Kidney (tissue), 13 donors: ENCODE measurements at regions not wholly inside any gene's neighbourhood (a gene's known extent, or its start where the extent isn't known, plus 50 kb on each side); places are given as distances from the start of the nearest gene placed in this dataset.

Source experiments
- DNase-seq, 5 donors: peaks; one replicate each; pipeline ENCODE4 v3.0.0-alpha.2; 2013 to 2020
- FAIRE-seq: peaks from 2 replicates; lab custom pipeline; 2012; peaks lifted over from hg19 to GRCh38; lab: Jason Lieb, UNC
- H3K27ac ChIP-seq, 2 donors: one replicate each; pipeline ENCODE4 v1.7.0; 2013; ENCODE audit warnings: low read depth in 2 of 2, low read length in 2 of 2, inconsistent platforms in 1 of 2
- H3K27me3 ChIP-seq: one replicate; pipeline ENCODE4 v1.7.1; 2013; ENCODE audit warnings: low read length, inconsistent platforms; ENCODE audit not compliant: control insufficient read depth, insufficient read depth
- H3K36me3 ChIP-seq, 3 donors: one replicate each; pipeline versions ENCODE4 v1.7.0 to v1.7.1; 2013; ENCODE audit warnings: low read length in 3 of 3, control low read depth in 1 of 3, inconsistent platforms in 1 of 3; ENCODE audit not compliant: insufficient read depth in 3 of 3, control insufficient read depth in 2 of 3
- H3K4me1 ChIP-seq, 3 donors: one replicate each; pipeline versions ENCODE4 v1.7.0 to v1.7.1; 2013; ENCODE audit warnings: low read length in 3 of 3, inconsistent platforms in 1 of 3, low read depth in 1 of 3; ENCODE audit not compliant: control insufficient read depth in 2 of 3, insufficient read depth in 2 of 3
- H3K4me3 ChIP-seq, 3 donors: one replicate each; pipeline versions ENCODE4 v1.7.0 to v1.8.1; 2013; ENCODE audit warnings: low read length in 3 of 3, control low read depth in 1 of 3, inconsistent platforms in 1 of 3
- H3K9ac ChIP-seq, 3 donors: one replicate each; pipeline versions ENCODE4 v1.7.0 to v1.7.1; 2013; ENCODE audit warnings: low read length in 3 of 3, control low read depth in 1 of 3, inconsistent platforms in 1 of 3
- H3K9me3 ChIP-seq, 3 donors: one replicate each; pipeline versions ENCODE4 v1.7.0 to v1.7.1; 2013; ENCODE audit warnings: low read length in 3 of 3, control low read depth in 1 of 3, inconsistent platforms in 1 of 3; ENCODE audit not compliant: control insufficient read depth in 2 of 3, insufficient read depth in 1 of 3
- intact Hi-C: fragments of 100-400 bp; cut with DNase I; formaldehyde crosslinking; loops from one replicate; pipeline ENCODE4 v1.11.1; 2022
- TF ChIP-seq, protein P1 (sequence below): IDR thresholded peaks from 3 replicates; pipeline ENCODE4 v1.5.1; 2012; ENCODE audit warnings: mild to moderate bottlenecking, moderate library complexity, borderline replicate concordance; ENCODE audit not compliant: insufficient read depth; ENCODE audit errors: extremely low read depth
- donor health status: control.
- donor health status: control.
- donor health status: control.
- donor health status: control.
- donor health status: control.
- donor health status: DM: yes; HTN: yes; CAD: no.
- donor health status: Normal renal cell carcinoma (clear cell type).

DNA sequence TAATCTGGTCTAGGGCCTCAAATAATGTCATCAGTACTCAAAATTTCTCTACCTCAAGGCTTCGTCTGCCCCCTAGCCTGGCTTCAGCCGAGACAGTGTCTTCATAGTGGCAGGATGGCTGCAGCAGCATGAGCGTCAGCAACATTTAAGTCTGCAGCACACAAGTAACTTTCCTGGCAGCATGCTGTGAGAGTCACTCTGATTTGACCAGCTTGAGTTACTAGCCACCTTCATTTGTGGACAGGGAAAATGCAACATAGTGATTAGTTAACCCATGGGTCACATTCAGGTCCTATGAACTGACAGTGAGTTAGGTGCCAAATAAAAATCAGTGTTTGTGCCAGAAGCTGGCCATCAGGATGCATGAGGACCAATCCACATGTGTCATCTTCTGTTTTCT lies 209.9 kb upstream of the SLC35B3 start:
- Histone ChIP-seq H3K9me3 (no peaks in the 10 kb centered on the region), H3K27me3 (no peaks in the 10 kb centered on the region), H3K4me3 (no peak overlapping the region), H3K4me1 (no peaks in the 10 kb centered on the region), H3K27ac (no peak overlapping the region), H3K9ac (no peak overlapping the region), H3K36me3 (no peaks in the 10 kb centered on the region)
- DNase-seq: no peak
- TF ChIP-seq, protein P1, sequence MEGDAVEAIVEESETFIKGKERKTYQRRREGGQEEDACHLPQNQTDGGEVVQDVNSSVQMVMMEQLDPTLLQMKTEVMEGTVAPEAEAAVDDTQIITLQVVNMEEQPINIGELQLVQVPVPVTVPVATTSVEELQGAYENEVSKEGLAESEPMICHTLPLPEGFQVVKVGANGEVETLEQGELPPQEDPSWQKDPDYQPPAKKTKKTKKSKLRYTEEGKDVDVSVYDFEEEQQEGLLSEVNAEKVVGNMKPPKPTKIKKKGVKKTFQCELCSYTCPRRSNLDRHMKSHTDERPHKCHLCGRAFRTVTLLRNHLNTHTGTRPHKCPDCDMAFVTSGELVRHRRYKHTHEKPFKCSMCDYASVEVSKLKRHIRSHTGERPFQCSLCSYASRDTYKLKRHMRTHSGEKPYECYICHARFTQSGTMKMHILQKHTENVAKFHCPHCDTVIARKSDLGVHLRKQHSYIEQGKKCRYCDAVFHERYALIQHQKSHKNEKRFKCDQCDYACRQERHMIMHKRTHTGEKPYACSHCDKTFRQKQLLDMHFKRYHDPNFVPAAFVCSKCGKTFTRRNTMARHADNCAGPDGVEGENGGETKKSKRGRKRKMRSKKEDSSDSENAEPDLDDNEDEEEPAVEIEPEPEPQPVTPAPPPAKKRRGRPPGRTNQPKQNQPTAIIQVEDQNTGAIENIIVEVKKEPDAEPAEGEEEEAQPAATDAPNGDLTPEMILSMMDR: no peak
- FAIRE-seq: no peak
- intact Hi-C loops: no loop called here

DNA sequence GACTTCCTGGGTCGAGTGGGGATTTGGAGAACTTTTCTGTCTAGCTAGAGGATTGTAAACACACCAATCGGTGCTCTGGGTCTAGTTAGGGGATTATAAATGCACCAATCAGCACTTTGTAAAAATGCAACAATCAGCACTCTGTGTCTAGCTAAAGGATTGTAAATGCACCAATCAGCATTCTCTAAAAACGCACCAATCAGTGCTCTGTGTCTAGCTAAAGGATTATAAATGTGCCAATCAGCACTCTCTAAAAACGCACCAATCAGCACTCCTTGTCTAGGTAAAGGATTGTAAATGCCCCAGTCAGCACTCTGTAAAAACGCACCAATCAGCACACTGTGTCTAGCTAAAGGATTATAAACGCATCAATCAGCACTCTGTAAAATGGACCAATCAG lies 209.0 kb upstream of the SLC35B3 start:
- intact Hi-C loops: no loop called here
- no peaks in the 10 kb centered on the region for H3K9me3 ChIP-seq
- H3K27me3 ChIP-seq: no peaks in the 10 kb centered on the region
- H3K9ac ChIP-seq: no peak overlapping the region
- no peak overlapping the region for H3K27ac ChIP-seq
- H3K36me3 ChIP-seq: no peaks in the 10 kb centered on the region
- DNase-seq (no peak), FAIRE-seq (no peak)
- no peak overlapping the region for H3K4me3 ChIP-seq
- H3K4me1 ChIP-seq: no peaks in the 10 kb centered on the region
- TF ChIP-seq, protein P1: no peak

DNA sequence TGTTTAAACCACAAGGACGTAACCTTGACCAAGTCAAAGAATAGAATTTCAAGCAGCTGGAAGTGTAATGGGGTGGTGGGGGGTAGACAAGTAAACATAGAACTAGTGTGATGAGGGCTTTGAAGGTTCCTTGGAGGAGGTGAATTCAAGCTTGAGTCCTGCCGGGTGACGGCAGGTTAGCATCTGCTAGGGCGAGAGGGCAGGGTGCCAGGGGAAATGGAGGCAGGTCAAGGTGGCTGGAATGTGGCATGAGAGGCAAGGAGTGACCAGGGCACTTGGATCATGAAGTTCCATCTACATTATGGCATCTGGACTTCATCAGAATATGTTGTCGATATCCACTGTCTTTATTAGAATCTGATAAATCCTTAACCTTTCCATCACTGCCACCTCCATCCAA lies 207.5 kb upstream of the SLC35B3 start:
- intact Hi-C loops: no loop called here
- Histone ChIP-seq H3K27me3 (no peaks in the 10 kb centered on the region), H3K36me3 (no peaks in the 10 kb centered on the region), H3K27ac (no peak overlapping the region), H3K9ac (no peak overlapping the region), H3K4me3 (no peak overlapping the region), H3K9me3 (no peaks in the 10 kb centered on the region), H3K4me1 (no peaks in the 10 kb centered on the region)
- TF ChIP-seq, protein P1: no peak
- no peak for DNase-seq
- FAIRE-seq: no peak

DNA sequence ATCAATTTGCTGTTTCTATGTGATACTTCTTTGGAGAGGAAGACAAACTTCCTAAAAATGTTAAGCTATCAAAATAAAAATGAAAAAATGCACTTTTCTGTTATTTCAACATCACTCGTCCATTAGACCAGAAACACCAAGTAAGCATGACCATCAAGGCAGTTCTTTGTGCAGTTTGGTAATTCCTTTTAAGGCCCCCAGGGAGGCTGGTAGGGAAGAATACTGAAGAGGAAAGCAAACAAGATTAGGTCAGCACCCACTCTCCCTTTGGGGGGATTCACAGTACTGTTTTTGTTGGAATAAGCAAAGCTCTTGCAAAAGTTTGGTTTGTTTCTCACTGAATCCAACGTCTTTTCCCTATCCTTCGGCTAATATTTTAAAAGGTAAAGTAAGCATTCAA lies 206.8 kb upstream of the SLC35B3 start:
- FAIRE-seq (no peak), DNase-seq (no peak)
- Histone ChIP-seq H3K27ac (no peak overlapping the region), H3K4me1 (no peaks in the 10 kb centered on the region), H3K4me3 (no peak overlapping the region), H3K9ac (no peak overlapping the region), H3K9me3 (no peaks in the 10 kb centered on the region), H3K27me3 (no peaks in the 10 kb centered on the region), H3K36me3 (no peaks in the 10 kb centered on the region)
- intact Hi-C loops: no loop called here
- TF ChIP-seq, protein P1: no peak
